Glomerular endothelial cell (primary cell): ENCODE measurements at regions not wholly inside any gene's neighbourhood (a gene's known extent, or its start where the extent isn't known, plus 50 kb on each side); places are given as distances from the start of the nearest gene placed in this dataset.
"Not testable (repeated sequence)": the region's sequence is repeated elsewhere in the genome, so short reads cannot be mapped to it uniquely, and the experiment has no call there.

Experiments used
- DNase-seq: peaks from one replicate; pipeline ENCODE4 v3.0.0-alpha.2; 2011; ENCODE audit warnings: low read depth, low spot score; ENCODE audit errors: extremely low read depth

DNA sequence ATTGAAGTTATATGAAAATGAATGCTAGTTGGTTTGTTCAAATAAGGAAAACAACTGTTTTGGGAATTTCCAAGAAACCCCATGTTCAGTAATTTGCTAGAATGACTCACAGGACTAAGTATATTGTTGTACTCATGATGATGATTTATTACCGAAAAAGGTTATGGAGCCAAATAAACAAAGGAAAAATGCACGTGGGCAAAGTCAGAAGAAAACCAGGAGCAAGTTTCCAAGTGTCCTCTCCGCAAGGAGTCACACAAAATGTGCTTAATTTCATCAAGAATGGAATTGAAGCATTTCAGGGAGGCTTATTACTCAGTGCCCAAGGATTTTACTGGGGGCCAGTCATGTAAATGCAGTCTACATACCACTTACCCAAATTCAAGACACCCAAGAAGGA is 1652.4 kb upstream of the TMEFF2 start:
- DNase-seq, result peak; percentile 72

DNA sequence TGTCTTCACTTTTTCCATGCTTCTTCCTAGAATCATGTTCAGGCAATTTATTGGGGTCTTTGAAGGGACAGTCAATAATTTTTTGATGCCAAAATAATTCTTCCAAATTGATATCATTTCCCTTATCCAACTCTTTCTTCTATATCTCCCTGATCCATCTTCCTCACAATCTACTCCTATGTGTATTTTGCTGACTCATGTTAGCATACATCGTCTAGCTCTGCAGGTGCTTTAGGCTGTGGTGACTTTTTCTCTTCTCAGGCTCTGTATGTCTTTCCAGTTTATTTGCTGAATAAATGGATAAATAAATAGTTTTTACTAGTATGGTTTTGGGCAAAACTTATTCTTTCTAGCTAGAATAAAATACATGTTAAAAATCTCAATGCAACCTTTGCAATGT is 1650.9 kb upstream of the TMEFF2 start:
- no peak for DNase-seq

DNA sequence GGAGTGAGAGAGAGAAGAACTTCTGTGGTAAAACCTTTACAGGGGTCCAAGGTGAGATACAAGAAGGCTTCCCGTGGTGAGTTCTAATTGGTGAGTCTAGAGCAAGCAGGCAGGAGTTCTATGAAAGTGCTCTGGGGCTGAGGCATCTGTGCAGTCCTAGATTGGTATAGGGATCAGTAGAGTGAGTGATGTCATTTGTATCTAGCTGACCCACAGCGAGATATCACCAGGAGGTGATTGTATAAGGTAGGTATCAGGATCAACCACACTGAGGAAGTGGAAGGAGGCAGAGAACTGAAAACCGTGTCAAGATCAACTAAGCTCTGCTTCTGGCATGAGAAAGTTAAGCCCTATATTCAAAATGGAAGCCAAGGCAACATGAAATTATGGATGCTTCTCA is 1648.9 kb upstream of the TMEFF2 start:
- DNase-seq, result no peak

DNA sequence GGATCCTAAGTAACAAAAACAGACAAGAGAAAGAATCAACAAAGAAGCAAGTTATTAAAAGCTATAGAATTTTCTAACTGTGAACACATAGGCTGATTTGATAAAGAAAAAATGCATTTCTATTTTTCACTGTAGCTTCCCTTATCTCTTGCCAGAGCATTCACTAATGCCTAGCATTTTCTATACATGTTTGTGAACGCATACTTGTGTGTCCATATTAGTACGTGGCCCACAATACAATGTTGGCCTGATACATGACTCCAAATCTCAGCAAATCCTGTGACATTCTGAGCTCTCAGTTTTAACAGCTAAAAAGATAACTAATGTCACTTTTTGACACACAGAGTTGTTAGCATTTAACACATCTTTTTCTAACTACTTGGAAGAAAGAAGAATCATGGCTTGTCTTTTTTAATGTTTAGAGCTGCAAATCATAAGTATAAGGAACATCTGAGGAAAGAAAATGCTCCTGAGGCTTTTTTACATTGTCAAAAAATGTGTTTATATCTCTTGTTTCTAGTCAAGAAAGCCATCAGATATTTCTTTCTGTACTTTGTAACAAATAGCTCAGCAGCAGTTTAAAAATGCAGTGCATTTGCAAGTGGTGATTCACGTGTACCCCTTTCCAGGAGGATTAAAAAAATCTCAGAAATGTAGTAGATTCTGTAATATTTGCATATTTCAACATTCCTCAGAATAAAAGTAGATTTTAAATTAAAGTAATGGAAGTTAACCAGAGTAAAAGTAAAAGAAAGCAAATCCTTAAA is 1646.8 kb upstream of the TMEFF2 start:
- no peak for DNase-seq

DNA sequence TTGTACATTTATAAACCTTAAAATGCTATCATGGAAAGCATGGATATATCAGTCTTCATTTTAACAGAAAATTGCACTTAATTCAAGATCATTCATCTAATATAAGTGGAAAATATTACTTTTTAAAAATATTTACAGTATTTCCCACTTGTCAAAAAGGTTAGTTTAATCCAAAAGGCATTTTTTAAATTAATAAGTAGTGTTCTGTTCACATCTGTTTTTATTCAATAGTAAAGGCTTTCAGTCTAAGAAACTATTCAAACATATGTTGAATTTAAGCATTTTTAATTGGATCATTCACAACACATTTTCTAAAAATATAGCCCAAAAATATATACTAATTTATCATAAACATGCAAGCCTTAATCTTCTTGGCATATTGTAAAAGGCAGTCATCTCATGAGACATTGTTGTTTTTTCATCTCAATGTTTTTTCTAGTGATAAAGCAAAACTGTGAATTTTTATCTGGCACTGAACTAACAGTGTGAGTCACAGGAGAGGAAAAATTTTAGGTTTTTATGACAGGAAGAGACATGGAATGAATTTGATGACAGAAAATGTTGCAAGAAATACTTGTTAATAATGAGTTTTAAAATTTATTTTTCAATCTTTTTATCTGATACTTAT is 1642.5 kb upstream of the TMEFF2 start:
- peak; percentile 29 for DNase-seq

DNA sequence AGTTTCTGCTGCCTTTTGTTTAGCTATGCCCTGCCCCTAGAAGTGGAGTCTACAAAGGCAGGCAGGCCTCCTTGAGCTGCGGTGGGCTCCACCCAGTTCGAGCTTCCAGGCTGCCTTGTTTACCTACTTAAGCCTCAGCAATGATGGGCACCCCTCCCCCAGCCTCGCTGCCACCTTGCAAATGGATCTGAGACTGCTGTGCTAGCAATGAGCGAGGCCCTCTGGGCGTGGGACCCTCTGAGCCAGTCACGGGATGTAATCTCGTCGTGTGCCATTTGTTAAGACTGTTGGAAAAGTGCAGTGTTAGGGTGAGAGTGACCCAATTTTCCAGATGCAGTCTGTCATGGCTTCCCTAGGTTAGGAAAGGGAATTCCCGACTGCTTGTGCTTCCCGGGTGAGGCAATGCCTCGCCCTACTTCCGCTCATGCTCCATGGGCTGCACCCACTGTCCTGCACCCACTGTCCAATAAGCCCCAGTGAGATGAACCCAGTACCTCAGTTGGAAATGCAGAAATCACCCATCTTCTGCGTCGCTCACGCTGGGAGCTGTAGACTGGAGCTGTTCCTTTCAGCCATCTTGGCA is 1641.8 kb upstream of the TMEFF2 start:
- DNase-seq, result not testable (repeated sequence)

DNA sequence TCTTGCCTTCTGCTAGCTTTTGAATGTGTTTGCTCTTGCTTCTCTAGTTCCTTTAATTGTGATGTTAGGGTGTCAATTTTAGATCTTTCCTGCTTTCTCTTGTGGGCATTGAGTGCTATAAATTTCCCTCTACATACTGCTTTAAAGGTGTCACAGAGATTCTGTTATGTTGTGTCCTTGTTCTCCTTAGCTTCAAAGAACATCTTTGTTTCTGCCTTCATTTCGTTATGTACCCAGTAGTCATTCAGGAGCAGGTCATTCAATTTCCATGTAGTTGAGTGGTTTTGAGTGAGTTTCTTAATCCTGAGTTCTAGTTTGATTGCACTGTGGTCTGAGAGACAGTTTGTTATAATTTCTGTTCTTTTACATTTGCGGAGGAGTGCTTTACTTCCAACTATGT is 1639.2 kb upstream of the TMEFF2 start:
- not testable (repeated sequence) for DNase-seq

DNA sequence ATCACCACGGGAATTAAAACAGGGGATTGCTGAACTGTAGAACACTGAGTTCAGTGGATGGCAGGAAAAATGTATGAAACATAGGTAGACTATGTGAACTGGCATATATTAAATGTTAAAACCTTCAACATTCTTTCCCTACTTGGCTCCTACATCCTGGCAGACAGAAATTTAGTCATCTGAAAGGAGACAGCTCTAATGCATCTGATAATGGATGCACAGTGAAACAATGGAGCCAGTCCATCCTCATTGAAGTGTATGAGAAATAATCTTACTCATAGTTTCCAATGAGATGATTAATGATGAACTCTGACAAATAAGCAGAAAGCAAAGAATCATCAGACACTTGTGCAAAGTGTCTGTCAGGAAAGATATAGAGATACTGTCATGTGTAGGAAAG is 1629.7 kb upstream of the TMEFF2 start:
- no peak for DNase-seq

DNA sequence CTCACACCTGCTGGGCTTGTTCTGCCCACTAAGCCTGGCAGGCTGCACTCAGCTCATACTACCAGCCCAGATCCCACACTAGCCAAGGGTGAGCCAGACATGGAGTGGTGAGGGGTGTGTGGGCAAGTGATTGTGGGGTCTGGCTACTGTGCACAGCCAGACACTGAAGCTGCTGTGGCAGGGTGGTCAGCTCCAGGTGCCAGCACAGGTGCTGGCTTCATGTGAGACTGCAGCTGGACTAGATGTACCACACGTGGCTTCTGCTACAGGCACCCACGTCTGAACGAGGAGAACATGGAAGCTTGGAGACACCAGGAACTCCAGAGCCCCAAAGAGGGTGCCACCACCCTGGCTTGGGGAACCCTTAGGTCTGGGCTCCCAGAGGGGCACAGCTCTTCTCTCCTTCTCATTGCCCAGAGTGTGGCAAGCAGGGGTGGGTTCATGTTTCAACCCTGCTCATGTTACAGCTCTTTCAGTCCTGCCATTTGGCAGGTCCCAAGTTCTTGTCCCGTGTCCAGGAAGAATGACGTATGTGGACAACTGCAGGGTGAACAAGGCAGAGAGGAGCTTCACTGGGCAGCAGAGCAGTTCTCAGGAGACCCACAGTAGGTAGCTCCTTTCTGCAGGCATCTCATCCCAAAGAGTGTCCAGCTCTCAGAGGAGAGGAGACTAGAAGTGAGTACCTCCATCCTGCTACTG is 1624.2 kb upstream of the TMEFF2 start:
- DNase-seq, result no peak

DNA sequence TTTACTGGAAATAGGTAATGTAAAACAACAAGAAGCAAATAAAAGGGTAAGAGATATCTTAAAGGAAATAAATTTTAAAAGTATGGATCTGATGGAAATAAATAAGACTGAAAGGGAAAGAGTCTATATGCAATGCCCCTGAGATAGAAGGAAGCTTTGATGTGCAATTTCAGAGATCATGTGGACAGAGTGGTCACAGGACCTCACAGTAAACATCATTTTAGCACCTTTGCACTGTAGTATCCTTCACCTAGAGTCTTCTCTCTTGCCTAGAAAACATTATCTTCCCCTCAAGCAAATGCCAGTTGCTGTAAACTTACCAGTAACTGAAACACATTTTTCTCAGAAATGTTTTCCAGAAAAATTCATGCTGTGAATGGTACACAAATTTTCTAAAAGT is 1621.3 kb upstream of the TMEFF2 start:
- DNase-seq, result no peak

DNA sequence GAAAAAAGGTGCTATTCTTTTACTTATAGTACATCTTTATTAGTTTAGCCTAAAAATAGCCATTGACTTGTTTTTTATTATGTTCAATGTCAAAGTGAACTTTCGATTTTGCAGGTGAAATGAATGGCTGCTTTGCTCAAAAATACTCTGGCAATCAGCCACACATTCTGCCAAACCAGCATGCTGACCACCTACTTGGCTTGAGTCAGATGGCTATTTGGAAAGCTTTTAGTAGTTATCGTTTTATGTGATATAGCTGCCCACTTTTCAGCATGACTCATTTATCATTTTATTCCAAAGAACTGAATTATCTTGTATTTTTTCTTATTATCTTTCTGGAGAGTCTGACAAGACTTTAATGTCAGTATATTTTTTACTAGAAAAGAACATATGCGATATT is 1615.8 kb upstream of the TMEFF2 start:
- no peak for DNase-seq

DNA sequence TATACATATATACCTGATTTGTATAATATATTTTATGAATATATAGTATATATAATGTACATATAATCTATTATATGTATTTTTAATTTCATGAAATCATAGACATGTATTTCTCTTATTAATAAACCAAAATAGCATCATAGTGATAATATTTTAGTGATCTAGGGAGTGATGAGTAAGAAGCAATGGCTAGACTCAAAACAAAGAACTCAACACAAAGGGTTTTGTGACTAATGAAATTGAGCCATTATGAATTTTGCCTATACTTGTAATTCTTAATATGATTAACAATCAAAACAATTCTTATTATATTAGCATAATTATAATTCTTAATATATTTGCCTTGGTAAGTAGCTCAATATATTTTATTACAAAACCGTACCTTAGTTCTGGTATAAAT is 1614.1 kb upstream of the TMEFF2 start:
- DNase-seq, result no peak

DNA sequence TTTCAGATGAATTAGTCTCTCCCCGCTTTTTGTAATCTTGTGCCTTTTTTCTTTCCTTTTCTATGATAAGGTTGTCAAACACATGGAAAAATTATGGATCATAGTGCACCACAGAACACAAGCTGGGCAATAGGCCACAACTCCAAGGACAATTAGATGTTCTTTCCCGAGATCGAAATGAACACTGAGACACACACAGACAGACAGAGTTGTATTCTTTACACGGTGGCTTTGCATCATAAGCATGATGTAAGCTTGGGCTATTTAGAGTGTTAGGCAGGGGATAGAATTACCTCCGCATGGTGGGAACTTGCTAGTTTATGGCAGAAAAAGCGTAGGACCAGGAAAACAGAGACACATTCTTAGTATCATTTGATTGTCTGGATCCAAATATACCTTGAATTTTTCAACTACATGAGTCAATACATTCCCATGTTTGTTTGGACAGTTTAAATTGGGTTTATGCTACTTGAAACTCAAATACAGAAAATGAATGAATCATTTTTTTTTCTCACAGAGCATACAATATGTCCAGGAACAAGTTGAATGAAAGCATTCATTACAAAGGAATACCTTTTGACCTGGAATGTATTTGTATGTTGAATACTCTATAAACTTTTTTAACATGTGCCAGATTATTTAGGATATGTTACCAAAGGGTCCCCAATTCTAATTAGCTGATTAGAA is 1611.5 kb upstream of the TMEFF2 start:
- DNase-seq, result no peak

DNA sequence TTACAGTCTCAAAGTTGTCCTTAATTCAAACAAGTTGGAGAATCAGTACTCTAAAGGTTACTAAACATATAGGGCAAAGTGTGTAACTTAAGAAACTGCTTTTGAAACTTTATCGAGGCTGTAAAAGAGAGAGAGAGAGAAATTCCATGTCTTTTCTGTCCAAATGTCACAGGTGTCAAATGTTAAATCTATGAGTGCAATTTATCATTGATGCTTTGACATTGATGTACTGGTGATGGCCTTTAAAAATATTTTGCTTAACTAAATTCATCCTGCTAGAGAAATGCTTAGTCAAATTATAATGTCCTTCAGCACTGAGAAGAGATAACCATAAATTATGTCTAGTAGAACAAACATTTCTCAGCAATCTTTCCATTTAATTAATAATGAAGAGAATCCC is 1602.1 kb upstream of the TMEFF2 start:
- DNase-seq, result no peak

DNA sequence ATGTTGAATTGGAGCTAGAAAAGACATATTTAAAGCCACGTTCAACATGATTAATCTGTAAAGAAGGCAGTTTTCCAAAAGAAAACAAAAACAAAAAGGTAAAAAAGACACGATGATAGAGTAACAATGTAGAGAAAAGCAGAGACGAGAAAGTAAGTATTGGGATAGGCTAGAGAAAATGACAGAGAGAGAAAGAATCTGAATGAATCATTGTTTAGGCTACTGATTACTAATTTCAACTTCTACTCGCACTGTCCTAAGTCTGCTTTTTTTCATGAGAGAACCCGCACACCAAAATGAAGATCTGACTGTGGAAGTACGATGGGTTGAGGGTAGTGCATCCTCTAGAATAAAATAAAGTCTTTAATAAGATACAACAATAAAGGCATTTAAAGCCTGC is 1599.2 kb upstream of the TMEFF2 start:
- no peak for DNase-seq

DNA sequence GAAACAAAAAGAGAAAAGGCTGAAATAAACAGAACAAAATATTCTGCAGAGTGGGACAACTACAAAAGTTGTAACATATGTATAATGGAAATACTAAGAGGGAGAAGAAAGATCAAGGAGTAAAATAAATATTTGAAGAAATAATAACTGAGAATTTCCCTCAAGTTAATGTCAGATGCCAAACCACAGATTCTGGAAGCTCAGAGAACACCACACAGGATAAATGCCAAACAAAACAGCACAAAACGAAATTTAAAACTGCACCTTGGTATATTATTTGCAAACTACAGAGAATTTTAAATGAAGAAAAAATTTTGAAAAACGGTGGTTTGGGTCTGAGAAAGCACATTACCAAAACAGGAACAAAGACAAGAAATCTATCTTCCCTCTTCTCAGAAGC is 1588.9 kb upstream of the TMEFF2 start:
- no peak for DNase-seq

DNA sequence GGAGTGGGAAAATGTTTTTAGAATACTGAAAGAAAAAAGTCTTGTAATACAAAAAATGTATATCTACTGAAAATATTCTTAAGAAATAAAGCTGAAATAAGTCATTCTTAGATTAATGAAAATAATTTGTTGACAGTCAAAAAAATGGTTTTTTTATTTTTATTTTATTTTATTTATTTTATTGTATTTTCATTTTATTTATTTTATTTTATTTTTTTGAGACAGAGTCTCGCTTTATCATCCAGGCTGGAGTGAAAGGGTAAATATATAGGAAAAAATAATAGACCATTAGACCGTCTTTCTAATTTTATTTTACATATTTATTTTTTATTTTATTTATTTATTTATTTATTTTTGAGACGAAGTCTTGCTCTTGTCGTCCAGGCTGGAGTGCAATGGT is 1583.6 kb upstream of the TMEFF2 start:
- DNase-seq, result no peak

DNA sequence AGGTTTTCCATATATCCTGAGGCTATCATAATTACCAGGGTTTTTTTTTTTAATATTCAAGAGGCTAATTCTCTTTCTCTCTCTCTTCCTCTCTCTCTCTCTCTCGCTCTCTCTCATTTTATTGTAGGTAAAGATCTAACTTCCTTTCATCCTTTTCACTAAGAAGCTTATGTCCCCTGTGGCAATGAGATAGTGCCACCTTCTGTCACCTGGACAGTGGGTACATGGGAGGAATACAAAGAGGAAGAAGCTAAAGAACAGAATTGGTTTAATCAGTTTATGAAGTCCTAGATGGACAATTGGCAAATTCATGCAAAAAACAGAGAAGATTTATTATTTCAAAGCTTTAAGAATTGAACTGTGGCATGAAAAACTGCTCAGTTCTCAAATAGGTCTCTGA is 1582.3 kb upstream of the TMEFF2 start:
- DNase-seq, result no peak

DNA sequence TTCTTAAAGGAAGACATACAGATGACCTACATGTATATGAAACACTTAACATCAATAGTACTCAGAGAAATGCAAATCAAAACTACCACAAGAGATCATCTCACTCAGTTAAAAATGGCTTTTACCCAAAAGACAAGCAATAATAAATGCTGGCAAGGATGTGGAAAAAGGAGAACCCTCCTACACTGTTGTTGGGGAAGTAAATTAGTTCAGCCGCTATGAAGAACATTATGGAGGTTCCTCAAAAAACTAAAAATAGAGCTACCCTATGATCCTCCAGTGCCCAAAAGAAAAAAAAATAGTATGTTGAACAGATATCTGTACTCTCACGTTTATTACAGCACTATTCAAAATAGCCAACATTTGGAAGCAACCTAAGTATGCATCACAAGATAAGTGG is 1579.4 kb upstream of the TMEFF2 start:
- DNase-seq, result no peak

DNA sequence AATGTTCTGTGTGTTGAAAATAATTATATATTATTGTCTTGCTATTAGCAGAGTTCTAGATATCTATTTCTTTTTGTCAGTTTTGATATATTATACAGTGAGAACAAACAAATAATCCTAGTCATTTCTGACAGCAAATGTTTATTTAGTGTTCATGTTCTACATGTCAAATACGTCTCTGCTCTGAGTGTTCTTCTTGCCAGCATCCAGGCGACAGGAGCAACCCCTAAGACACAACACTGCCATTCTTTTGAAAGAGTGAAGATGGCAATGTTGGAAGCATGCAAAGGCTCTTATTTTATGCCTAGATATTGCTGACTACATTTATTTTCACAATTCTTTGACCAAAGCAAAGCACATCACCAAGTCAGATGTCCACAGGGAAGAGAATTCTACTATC is 1556.6 kb upstream of the TMEFF2 start:
- DNase-seq, result no peak

DNA sequence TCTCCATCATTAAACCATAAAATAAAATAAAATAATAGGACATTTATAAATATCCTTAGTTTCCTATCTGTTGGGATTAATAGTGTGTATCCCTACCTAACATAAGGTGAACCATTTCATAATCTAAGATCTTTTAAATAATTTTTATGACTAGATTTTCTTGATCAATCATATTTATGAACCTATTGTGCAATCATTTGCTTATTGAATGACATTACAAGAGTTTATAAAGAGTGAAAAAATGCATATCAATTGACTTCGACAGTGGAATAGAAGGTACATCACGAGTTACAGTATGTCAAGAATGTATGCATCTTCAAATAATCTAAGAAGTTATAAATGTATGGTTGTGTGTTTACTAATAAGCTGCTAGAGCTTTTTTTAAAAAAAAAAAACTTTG is 1554.8 kb upstream of the TMEFF2 start:
- DNase-seq, result no peak
